ENCODE measurements at regions not wholly inside any gene's neighbourhood (a gene's known extent, or its start where the extent isn't known, plus 50 kb on each side); places are given as distances from the start of the nearest gene placed in this dataset.

- no peak for TF ChIP-seq EZH2 (IDR thresholded peaks at IDR 0.05; ENCODE audit: low read length, unreplicated experiment)
- no peak for TF ChIP-seq CTCF (conservative IDR thresholded peaks at IDR 0.05; ENCODE audit: low read depth, low read length)
- no peak for TF ChIP-seq EZH2phosphoT487 (IDR thresholded peaks at IDR 0.05; ENCODE audit: borderline replicate concordance, low read length)
Observed at GRCh38 chr4:135411251-135411650, 1209.7 kb upstream of the PABPC4L start.

All from PC-3 (cell line).